ENCODE measurements at regions not wholly inside any gene's neighbourhood (a gene's known extent, or its start where the extent isn't known, plus 50 kb on each side); places are given as distances from the start of the nearest gene placed in this dataset.

- no peak for TF ChIP-seq WIZ (CRISPR knock-in tag; IDR thresholded peaks at IDR 0.05)
- TF ChIP-seq HOXA9 (CRISPR knock-in tag; IDR thresholded peaks at IDR 0.05; ENCODE audit: borderline replicate concordance): no peak
- no peak for TF ChIP-seq EHMT2 (IDR thresholded peaks at IDR 0.05; ENCODE audit: borderline replicate concordance, low read depth, low read length)
Observed at GRCh38 chr6:14320332-14320731, 202.8 kb downstream of the CD83 start.

All from HepG2 (cell line).